DMS153 treated with DMSO at 0.1 percent for 48 hours (cell line): ENCODE measurements at regions not wholly inside any gene's neighbourhood (a gene's known extent, or its start where the extent isn't known, plus 50 kb on each side); places are given as distances from the start of the nearest gene placed in this dataset.
"Not testable (repeated sequence)": the region's sequence is repeated elsewhere in the genome, so short reads cannot be mapped to it uniquely, and the experiment has no call there.

ENCODE experiments used
- DNase-seq: peaks from one replicate; lab custom pipeline; 2025; ENCODE audit not compliant: unreplicated experiment; lab: John Stamatoyannopoulos, UW

DNA sequence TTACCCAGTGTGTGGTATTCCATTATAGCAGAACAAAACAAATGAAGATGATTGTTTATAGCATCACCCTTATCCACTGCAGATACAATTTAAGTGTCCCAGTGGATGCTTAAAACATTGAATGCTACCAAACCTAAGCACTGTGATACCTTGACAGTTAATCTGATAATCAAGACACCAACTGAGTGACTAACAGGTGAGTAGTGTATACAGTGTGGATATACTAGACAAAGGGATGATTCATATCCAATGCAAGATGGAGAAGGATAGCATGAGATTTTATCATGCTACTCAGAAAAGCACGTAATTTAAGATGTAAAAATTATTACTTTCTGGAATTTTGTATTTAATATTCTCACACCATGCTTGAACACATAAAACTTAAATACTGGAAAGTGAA is 1449.0 kb downstream of the OTOL1 start:
- DNase-seq: no peak

DNA sequence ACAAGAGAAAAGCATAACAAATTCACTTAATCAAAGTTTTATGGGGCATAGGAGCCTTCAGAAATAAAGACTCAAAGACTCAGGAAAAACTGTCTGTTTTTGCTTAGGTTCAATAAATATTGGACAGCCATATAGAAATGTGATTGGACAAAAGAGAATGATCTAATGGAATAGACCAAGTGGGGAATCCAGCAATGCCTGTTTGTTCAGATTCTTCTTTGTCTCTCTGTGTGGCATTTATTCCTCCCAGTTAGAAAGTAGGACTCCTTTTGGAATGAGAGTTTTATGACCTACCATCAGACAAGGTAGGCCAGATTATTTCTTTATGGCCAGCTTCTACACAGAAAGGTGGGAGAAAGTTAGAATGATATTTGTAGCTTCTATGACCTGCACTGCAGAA is 1460.1 kb downstream of the OTOL1 start:
- DNase-seq: no peak

DNA sequence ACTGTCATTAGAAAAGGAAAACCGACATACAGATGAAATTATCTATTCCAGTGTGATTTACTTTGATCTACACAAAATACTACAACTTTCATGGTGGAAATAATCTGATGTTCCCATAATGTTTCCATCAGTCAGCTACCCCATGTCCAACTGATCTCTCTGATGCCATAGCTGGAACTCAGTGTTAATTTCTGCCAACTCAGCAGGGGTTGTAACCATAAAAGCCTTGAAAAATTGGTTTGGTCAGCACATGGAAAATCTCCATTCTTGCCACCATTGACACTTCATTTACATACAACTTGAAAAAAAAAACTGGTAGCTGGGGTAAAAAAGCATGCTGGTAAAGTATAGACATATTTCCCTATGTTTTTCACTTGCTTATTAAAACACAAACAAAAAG is 1463.7 kb downstream of the OTOL1 start:
- no peak for DNase-seq

DNA sequence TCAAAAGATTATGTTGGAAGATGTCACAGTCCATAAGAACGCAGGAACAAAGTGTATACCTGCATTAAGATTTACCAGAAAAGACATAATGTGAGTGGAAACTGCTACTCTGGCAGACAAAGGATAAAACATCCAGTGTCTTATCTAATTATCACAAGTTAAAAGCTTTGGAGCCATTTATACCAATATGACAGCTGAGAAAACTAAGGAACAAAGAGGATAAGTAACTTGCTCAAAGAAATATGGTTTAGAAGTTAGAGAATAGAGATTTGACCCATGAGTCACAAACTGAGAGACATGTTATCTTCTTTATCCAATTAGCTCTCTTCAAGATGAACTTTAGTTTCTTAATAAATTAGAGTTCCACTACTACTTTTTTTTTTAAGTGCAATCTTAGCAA is 1473.7 kb downstream of the OTOL1 start:
- DNase-seq: no peak

DNA sequence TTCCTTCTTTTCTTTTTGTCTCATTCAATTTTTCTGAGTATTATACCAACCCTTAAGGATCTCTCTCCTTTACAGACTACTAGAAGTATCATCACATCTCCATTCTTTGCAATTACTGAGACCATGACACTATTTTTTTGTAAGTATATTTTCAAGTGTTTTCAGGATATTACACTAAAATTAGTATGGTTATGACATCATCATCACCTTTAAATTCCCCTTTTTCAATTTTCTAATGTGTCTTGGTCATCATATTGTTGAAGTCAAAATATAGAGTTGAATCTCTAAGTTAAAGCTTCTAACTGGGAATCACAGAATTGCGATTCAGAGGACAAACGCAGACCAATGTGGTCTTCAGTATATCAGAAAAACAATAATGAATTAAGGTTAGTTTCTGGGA is 1475.1 kb downstream of the OTOL1 start:
- DNase-seq: no peak

DNA sequence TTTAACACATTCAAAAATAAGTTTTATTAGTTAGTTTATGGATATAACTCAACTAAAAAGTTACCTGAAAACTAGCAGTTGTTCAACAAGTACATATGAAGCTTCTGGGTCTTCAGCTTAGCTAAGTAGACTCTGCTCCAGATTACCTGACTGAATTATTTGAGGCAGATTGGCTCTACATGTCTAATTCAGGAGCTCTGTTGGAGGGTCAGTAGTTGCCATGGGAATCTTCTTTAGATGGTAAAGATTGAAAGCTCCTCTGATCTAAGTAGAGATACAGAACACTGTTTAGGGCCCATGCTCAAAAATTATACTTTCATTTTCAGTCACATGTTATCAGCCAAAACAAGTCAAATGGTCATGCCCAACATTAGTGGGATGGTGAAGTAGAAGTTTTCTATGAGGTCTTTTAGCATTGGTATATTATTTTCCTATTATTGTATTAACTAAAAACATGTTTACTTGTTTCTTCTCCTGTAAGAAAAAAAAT is 1476.9 kb downstream of the OTOL1 start:
- DNase-seq: no peak

DNA sequence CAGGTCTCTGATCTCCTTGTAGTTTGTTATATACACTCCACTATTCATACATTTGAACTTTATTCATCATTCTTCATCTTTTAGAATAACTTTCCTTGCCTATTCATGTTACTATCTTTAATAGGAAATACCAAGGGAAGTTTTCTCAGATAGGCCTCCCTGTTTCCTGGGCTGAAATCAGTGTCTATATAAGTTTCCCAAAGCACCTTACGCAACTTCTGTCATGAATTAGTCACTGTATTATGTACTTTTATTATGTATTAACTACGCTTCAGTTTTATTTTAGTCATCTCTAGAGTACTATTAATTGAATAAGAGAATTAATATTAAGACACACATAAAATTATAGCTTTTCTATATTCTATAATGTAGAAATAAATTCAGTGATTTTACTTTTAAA is 1481.5 kb downstream of the OTOL1 start:
- no peak for DNase-seq

DNA sequence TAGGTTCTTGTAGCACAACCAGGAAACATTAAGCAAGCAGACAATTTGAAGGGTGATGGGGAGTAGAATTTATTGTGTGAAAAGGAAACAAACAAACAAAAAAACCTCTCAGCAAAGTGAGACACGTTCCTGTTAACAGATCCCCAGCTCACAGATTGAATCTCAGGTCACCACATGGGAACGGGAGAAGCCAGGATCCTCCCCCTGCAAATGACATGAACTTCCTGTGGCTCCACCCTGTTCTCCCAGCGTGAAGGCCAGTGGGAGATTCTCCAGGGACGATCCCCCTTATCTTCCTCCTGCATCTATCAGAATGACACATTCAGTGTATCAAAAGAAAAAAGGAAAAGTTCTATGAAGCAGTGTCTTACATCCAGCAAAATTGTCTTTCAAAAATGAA is 1488.1 kb downstream of the OTOL1 start:
- no peak for DNase-seq

DNA sequence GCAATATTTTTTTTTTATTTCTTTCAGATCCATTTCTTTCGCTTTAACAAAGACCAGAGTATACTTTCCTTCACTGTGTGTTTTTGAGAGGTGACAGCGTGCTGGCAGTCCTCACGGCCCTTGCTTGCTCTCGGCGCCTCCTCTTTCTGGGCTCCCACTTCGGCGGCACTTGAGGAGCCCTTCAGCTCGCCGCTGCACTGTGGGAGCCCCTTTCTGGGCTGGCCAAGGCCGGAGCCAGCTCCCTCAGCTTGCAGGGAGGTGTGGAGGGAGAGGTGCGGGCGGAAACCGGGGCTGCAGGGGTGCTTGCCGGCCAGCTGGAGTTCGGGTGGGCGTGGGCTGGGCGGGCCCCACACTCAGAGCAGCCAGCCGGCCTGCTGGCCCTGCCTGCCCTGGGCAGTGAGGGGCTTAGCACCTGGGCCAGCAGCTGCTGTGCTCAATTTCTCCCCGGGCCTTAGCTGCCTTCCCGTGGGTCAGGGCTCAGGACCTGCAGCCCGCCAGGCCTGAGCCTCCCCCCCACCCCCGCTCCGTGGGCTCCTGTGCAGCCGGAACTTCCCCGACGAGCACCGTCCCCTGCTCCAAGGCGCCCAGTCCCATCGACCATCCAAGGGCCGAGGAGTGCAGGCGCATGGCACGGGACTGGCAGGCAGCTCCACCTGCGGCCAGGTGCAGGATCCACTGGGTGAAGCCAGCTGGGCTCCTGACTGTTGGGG is 1490.6 kb downstream of the OTOL1 start:
- not testable (repeated sequence) for DNase-seq

DNA sequence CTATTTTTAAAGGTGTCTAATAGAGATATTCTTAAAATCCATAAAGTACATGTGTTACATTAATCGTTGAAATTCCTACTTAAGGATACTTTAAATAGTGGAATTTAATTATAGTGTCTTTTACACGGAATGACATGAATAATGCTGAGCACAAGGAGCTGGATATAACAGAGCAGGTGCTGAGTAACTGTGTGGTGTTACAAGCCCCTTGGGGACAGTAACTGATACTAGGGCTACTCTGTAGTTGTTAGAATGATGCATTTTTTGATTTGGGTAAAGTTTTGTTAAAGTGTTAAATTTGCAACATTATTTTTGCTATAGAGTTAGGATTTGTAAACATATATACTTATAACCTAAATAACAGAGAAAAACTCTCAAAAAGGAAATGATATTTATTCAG is 1496.1 kb downstream of the OTOL1 start:
- DNase-seq: no peak

DNA sequence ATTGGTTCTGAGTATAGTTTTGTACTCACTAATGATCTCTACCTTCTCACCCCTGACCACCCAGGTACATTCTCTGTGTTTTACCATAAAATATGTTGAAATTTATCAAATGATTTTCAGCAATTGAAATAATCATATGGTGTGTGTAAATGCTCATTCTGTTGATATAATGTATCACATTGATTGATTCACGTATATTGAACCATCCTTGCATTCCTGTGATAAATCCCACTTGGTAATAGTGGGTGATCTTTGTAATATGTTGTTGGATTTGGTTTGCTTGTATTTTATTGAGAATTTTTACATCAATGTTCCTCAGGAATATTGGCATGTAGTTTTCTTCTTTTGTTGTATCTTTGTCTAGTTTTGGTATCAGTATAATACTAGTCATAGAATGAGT is 1497.6 kb downstream of the OTOL1 start:
- no peak for DNase-seq

DNA sequence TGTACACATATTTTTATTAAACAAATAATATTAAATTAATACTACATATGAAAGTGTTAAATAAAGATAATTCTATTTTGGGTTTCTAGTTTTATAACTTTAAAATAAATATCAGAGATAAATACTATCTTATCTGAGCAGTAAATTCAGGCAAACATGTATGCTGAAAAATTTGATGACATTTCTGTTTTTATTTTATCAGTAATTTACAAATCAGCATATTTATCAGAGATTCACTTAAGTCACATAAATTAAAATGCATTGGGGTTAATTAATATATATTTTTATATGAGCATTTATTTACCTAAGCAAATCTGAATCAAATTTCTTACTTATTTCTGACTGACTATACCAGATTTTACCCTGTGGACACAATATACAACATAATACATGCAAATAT is 1499.8 kb downstream of the OTOL1 start:
- DNase-seq: no peak

DNA sequence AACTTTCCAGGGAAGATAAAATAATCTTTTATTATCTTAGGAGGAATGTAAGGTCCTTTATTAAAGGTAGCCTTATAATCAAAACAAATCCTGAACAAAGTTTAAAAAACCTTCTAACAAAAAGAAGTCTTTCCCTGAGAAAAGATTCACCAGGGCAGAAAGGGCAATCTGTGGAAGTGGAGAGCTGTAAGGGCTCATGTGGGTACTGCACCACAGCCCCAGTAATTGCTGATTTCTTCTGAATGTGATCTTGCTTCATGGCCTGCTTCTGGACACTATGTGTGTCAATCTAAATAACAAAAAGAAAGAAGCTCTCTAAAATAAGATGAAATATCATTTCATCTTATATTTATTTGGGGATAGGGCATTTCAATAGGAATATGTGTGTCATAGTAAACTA is 1501.6 kb downstream of the OTOL1 start:
- no peak for DNase-seq

DNA sequence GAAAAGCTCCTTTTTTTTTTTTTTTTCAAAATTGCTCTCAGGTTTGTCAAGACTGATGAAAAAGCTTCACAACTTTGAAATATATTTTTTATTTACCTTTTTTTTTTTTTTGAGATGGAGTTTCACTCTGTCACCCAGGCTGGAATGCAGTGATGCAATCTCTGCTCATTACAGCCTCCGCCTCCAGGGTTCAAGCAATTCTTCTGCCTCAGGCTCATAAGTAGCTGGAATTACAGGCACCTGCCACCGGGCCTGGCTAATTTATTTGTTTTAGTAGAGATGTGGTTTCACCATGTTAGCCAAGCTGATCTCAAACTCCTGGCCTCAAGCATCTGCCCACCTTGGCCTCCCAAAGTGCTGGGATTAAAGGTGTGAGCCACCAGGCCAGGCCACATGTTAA is 1515.0 kb downstream of the OTOL1 start:
- DNase-seq: no peak

DNA sequence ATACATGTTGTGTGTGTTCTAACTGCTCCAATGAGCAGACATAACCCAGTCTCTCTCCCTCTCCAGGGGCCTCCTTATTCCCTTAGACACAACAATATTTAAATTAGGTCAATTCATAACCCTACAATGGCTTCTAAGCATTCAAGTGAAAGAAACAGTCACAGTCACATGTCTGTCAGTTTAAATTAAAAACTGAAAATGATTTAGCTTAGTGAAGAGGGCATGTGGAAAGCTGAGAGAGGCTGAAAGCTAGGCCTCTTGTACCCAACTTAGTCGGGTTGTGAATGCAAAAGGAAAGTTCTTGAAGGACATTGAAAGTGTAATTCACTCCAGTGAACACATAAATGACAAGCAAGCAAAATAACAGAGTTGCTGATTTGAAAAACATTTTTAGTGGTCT is 1519.6 kb downstream of the OTOL1 start:
- DNase-seq: no peak

DNA sequence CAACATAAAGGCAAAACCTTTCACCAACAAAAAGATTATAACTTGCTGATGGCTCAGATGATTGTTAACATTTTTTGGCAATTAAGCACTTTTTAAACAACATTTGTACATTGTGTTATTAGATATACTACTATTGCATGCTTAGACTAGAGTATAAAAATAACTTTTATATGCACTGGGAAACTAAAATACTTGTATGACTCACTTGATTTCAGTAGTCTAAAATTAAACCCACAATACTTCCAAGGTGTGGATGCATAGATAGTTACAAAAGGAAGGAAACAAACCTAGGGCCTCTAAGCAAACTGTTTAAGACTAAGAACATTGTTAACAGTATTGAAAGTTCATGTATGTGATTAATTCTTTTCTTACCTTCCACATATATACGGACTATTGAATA is 1521.5 kb downstream of the OTOL1 start:
- no peak for DNase-seq

DNA sequence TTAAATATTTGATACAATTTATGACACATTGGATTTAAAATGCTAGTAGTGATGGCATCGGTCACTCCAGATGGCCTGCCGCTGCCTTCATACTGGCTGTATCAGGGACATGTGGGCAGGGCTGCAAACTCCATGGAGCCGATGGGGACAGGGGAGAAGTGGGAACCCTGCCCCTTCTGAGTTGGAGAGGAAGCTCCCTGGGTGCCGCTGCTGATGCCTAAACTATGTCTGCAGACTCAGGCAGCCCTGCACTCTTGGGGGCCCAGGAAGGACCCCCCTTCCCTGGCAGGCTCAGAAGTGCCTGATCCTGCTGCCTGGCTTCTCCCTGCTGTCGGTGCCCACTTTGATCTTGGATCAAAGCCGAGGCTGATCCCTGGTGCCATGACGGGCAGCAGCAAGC is 1522.1 kb downstream of the OTOL1 start:
- DNase-seq: no peak

DNA sequence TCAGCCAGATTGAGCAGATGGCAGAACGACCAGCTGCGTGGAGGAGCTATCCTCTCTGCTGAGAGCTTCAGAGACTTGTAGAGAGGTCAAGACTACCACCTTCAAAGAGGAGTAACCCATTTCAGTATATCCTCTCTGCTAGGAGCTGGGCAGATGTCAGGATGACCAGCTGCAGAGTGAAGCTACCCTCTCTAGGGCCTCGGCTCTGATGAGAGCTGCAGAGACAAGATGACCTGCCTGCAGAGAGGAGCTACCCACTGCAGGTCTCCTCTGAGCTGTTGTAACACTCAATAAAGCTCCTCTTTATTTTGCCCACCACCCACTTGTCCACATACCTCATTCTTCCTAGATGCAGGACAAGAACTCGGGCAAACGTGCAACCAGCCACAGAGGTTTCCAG is 1522.7 kb downstream of the OTOL1 start:
- no peak for DNase-seq

DNA sequence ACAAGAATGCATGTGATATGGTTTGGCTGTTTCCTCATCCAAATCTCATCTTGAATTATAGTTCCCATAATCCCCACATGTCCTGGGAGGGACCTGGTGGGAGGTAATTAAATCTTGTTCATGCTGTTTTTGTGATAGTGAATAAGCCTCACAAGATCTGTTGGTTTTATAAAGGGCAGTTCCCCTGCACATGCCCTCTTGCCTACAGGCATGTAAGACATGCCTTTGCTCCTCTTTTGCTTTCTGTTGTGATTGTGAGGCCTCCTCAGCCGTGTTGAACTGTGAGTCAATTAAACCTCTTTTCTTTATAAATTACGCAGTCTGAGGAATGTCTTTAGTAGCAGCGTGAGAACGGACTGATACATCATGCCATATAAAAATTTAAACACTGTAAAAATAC is 1537.0 kb downstream of the OTOL1 start:
- no peak for DNase-seq

DNA sequence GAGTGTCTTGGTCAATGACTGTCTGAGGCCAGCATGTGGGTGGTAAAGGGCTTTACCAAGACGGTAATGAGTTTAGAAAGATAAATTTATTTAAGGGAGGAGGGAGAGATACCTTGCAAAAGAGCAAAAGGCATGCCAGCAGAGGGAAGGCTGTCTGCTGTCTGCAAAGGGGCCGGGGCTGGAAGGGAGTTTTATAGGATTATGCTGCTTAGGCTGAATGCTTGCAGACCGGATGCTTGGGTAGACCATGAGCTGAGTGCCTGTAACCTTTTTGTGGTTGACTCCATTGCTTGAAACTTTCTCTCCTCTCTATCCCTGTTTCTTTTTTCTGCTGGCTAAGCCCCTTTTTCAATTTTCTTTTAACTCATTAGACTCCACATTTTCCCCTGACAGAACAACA is 1543.0 kb downstream of the OTOL1 start:
- DNase-seq: no peak

DNA sequence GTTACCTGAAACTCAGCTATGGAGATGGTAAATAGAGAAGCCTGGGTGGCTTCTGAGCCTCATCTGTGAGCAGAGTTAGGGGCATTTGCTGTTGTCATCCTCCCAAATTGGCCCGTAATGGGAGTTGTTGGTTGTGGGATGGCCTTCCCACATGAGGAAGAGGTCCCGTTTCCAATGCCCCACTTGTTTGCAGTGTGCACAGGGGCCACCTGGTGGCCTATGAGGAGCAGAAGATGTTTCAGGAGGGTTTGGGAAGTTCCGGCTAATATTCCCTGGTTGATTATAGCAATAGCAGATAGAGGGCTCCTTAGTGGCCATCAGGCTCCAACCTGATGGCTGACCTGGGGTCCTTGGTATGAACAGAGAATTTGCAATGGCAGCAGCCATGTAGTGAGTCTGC is 1546.5 kb downstream of the OTOL1 start:
- DNase-seq: no peak

DNA sequence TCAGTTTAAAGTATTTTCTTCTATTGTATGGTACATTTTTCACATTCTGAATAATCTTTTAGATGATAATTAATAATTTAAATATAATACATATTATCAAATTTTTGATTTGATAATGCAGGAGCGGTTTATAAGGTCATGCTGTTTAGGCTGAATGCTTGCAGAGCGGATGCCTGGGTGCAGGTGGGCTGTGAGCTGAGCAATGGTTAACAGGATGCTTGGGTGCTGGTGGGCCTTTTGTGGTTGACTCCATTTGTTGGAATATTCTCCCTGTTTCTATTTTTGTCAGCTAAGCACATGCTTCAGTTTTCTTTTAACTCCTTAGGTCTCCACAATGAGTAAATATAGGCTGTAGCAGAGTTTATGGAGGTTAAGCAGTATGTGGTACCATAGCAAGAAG is 1549.3 kb downstream of the OTOL1 start:
- DNase-seq: no peak

DNA sequence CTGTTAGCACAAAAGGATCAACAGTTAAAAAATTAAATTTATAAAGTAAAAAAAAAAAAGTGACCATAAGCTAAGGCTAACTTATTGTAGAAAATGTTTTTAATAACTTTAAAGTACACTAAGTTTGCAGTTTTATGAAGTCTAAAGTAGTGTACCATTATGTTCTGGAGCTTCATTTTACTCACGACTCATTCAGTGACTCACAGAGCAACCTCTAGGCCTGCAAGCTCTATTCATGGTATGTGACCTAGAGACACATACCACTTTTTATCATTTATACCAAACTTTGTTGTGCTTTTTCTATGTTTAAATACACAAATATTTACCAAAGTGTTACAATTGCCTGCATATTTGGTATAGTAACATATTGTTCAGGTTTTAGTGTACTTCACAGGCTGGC is 1552.3 kb downstream of the OTOL1 start:
- DNase-seq: no peak
